GM18505 (cell line): ENCODE measurements at regions not wholly inside any gene's neighbourhood (a gene's known extent, or its start where the extent isn't known, plus 50 kb on each side); places are given as distances from the start of the nearest gene placed in this dataset.

Experiments
- ATAC-seq: cut with Tn5 transposase; IDR thresholded peaks from one replicate; pipeline ENCODE4 v1.9.1; 2021; ENCODE audit not compliant: unreplicated experiment
- POLR2A ChIP-seq: IDR thresholded peaks from 4 replicates; pipeline ENCODE4 v1.6.1; 2011; ENCODE audit warnings: borderline replicate concordance; ENCODE audit not compliant: insufficient read depth, insufficient read length; ENCODE audit errors: extremely low read depth

GRCh38 chr16:85457366-85457765 lies 155.8 kb upstream of the GSE1 start:
- ATAC-seq = no peak
- TF ChIP-seq POLR2A = no peak

- ATAC-seq = no peak
These were observed 154.2 kb upstream of the GSE1 start for GRCh38 chr16:85458968-85459367.

DNA sequence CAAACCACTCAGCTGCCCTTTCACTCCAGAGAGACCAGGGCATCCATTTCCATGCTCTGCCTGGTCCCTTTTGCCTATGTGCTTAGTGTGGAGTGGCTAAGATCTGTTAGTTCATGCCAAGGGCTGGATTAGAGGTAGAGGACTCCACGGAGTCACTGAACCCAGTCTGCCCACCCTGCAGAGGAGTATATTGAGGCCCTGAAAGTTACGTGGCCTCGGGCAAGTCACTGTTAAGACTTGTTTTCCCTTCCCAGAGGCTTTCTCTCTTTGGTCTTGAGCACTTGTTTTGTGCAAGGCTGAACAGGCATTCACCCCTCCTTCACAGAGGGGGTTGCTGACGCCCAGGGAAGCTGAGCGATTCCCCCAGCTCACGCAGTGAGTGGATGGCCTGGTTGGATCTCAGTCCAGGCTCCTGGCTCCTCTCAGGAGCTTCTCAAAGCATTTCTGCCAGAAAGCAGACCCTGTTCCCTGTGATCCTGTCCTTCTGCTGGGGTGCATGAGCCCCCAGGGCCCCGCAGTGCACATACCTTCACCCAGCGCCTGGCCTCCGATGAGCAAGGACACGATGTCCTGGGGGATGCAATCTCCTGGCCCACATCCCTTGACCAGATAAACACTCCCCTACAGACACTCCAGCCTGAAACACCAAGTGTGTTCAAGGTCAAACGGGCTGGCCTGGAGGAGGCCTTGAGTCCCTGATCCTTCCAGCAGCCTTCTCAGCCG lies 153.4 kb upstream of the GSE1 start:
- no peak for ATAC-seq

More at GRCh38 chr16:85458968-85459367, 154.2 kb upstream of the GSE1 start:
- no peak for TF ChIP-seq POLR2A

GRCh38 chr16:85460252-85461021 lies 152.7 kb upstream of the GSE1 start:
- no peak for TF ChIP-seq POLR2A
- ATAC-seq = no peak

More for the DNA sequence above, 153.4 kb upstream of the GSE1 start:
- no peak for TF ChIP-seq POLR2A

DNA sequence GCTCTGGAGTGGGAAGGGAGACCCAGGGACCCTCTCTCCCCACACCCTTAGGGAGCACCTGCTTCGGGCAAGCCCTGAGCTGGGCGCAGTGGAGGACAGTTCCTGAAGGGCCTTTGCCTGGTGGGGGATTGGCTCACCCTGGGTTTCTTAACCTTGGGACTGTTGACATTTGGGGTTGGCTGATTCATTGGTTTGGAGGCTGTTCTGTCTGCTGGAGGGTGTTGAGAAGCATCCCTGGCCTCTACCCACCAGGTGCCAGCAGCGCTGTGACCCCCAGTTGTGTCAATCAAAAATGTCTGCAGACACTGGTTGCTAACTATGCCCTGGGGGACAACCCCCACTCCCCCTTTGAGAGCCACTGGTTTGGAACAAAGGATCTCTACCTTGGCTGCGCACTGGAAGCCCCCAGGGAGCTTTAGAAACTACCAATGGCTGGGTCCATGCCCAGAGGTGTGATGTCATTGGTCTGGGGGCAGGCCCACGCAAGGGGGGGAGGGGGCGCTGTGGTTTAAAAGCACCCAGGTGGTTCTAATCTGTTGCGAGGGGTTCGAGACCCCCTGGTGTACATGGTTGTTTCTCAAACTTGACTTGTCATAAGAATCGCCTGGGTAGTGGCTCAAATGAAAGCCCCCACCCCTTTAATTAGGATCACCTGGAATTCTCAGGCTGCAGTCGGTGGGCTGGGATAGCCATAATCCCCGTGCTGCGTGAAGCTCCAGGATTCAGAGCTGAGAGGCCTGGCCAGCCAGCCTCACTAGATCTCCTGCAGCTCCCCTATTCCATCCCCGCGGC lies 151.9 kb upstream of the GSE1 start:
- no peak for TF ChIP-seq POLR2A
- ATAC-seq = no peak

- ATAC-seq = no peak
- no peak for TF ChIP-seq POLR2A
These were observed 151.1 kb upstream of the GSE1 start for GRCh38 chr16:85461814-85462713.

DNA sequence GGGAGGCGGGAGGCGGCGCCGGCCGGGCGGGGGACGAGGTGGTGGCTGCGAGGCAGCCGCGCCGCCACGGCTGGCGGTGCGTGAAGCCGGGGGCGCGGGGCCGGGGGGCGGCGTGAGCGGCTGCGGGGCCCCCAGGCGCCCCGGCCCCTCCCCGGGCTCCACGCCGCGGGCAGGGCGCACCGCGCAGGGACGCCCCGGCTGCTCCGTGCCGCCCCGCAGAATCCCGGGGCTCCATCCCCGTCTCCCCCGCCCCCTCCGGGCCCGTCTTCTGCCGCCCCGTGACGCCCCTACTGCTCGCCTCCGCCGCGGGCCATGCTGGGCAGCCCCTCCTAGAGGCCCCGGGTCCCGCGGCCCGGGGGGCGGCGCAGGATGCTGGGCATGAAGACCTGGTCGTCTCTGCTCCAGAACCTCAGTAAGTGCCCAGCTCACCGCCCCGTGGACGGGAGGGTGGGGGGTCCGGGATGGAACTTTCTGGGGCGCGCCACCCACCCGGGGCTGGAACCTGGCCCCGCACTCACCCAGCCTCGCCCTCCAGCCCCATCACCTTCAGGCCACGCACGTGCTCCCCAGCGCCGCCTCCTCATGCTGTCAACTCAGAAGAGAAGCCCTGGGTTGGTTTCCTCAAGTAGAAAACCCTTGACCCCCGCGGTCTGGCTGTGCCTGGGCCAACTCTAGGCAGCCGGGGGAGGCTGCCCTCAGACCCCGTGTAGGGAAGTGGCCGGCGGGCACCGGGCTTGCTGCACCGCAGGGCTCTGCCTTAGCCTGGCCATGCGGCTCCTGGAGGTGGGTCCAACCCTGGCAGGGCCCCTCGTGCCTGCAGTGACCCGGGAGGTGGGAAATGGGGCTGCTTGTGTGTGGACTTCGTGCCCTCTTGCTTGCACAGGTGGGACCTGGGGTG lies 150.2 kb upstream of the GSE1 start:
- ATAC-seq = no peak
- no peak for TF ChIP-seq POLR2A

DNA sequence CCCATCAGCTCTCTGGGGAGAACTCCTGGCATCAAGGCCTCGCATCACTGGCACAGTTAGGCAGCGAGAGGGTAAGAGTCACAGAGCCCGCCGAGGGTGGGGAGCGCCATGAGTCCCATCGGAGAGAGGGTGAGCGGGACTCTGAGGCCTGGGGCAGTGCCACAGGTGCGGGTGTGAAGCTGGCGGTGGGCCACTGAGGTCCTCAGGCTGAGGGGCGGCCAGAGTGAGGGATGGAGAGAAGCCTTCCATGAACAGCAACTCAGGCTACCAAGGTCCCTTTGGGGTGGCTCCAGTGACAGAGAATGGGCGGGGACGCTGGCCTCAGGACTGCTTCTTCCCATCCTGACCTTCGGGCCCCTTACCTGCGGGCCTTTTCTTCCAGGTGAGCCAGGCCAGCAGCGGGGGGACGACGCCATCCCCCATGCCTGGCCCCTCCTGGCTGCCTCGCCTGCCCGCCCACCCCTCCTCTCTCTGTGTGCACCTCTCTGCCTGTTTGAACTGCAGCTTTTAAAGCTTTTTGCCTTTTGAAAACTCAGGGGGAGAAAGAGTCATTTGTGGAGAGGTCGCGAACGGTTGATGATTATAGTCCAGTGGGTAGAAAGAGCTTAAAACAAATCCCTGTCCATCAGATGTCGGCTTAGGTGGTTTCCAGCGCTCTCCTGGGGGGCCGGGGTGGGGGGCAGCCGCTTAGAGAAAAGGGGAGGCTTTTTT lies 149.3 kb upstream of the GSE1 start:
- ATAC-seq = no peak
- no peak for TF ChIP-seq POLR2A

DNA sequence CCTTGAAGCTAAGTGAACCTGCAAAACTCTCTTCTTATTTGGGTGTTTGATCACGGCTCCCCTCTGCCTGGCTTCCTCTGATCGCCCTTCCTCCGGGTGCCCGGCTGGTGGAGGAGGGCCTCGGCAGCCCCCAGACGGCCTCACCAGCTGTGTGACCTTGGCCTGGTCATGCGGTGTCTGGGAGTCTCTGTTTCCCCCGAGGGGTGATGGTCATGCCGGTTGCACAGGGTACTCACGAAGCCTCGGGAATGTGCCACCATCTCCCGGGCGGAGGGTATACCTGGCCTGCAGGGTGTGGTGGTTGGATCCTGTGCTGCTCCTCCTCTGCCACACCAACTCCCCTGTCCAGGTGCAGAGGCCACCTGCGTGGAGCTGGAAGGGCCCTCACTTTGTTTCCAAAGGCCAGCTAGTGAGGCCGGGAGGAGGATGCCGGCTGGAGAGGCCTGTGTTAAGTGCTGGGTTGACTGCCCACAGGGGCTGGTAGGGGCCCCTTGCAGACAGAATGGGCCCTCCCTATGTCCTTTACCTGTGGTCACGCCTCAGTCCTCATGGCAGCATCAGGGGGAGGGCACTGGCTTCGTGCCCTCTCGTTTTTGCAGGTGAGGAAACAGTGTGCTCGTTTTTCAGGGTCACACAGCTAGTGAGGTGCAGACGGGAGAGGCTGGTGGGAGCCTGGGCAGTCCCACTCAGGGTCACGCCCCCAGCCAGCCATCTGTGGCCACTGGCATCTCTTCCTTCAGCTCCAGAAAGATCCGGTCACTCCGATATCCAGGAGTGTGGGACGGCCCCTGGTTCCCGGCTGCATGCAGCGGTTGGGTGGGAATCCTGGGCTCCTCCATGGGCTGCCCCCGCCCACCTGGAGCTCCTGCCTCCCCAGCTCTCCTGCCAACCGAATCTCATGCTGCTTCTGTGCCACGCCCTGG lies 148.5 kb upstream of the GSE1 start:
- ATAC-seq = no peak
- TF ChIP-seq POLR2A = no peak

GRCh38 chr16:85465328-85466303 lies 147.5 kb upstream of the GSE1 start:
- TF ChIP-seq POLR2A = no peak
- no peak for ATAC-seq

GRCh38 chr16:85466304-85466700 lies 146.8 kb upstream of the GSE1 start:
- no peak for TF ChIP-seq POLR2A
- ATAC-seq = no peak
